Muscle of leg (tissue), 3 donors: ENCODE measurements at regions not wholly inside any gene's neighbourhood (a gene's known extent, or its start where the extent isn't known, plus 50 kb on each side); places are given as distances from the start of the nearest gene placed in this dataset.

Experiments
- DNase-seq: peaks from one replicate; pipeline ENCODE4 v3.0.0; 2013
- H3K27ac ChIP-seq: one replicate; pipeline ENCODE4 v1.5.1; 2013; ENCODE audit warnings: mild to moderate bottlenecking, low read length, control low read depth
- H3K27me3 ChIP-seq: one replicate; pipeline ENCODE4 v1.6.1; 2013; ENCODE audit warnings: low read length; ENCODE audit not compliant: control insufficient read depth, insufficient read depth
- H3K36me3 ChIP-seq: one replicate; pipeline ENCODE4 v1.6.1; 2013; ENCODE audit warnings: low read length; ENCODE audit not compliant: control insufficient read depth, insufficient read depth
- H3K4me1 ChIP-seq: one replicate; pipeline ENCODE4 v1.6.1; 2013; ENCODE audit warnings: low read length; ENCODE audit not compliant: control insufficient read depth, insufficient read depth
- H3K4me3 ChIP-seq: one replicate; pipeline ENCODE4 v1.5.1; 2013; ENCODE audit warnings: low read length, control low read depth
- H3K9me3 ChIP-seq: replicated peaks from 2 replicates; pipeline ENCODE4 v1.6.1; 2013; ENCODE audit warnings: low read depth, low read length; ENCODE audit not compliant: control insufficient read depth
- WGBS: methylation state at CpG from one replicate; pipeline ENCODE4 v1.1.5; 2013; ENCODE audit warnings: missing lambda C conversion rate; ENCODE audit not compliant: insufficient coverage; 5-methylcytosine and 5-hydroxymethylcytosine counted together

- no peaks in the 10 kb centered on the region for H3K9me3 ChIP-seq
These were observed 54.4 kb upstream of the CLNK start for GRCh38 chr4:10738826-10739489.

GRCh38 chr4:10737337-10737736 is 52.8 kb upstream of the CLNK start:
- Histone ChIP-seq H3K27me3 (no peaks in the 10 kb centered on the region), H3K4me3 (no peak overlapping the region), H3K9me3 (no peaks in the 10 kb centered on the region), H3K4me1 (no peaks in the 10 kb centered on the region), H3K27ac (no peak overlapping the region), H3K36me3 (no peaks in the 10 kb centered on the region)
- WGBS: 90% methylated on average over 2 of the region's 6 CpGs
- no peak for DNase-seq

More at GRCh38 chr4:10738826-10739489, 54.4 kb upstream of the CLNK start:
- Histone ChIP-seq H3K4me1 (no peaks in the 10 kb centered on the region), H3K4me3 (no peak overlapping the region), H3K27ac (no peak overlapping the region), H3K36me3 (no peaks in the 10 kb centered on the region), H3K27me3 (no peaks in the 10 kb centered on the region)
- no CpG with 5 or more reads among the region's 5 CpGs for WGBS
- no peak for DNase-seq

DNA sequence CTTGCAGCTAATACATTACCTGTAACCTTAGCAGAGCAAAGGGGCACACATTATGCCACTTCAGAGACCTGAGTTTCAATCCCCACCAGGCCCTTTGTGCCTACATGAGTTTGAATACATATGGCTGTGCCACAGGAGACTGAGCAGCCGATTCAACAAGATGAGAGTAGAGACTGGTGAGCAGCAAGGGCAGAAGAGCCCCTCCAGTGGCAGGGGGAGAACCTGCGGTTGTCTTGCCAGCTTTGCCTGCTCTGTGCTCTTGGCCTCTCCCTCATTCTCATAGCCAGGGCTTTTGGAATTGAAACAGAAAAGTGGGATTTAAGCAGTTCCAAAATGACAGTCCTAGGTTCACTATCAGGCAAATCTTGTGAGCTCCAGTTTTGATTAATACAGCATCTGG is 52.3 kb upstream of the CLNK start:
- WGBS: no CpG with 5 or more reads among the region's 2 CpGs
- no peaks in the 10 kb centered on the region for H3K4me1 ChIP-seq

GRCh38 chr4:10736266-10736665 is 51.7 kb upstream of the CLNK start:
- Histone ChIP-seq H3K4me1 (no peaks in the 10 kb centered on the region), H3K36me3 (no peaks in the 10 kb centered on the region), H3K9me3 (no peaks in the 10 kb centered on the region), H3K27ac (no peak overlapping the region), H3K4me3 (no peak overlapping the region), H3K27me3 (no peaks in the 10 kb centered on the region)
- WGBS: no CpG with 5 or more reads among the region's 3 CpGs
- DNase-seq: no peak

More for the DNA sequence above, 52.3 kb upstream of the CLNK start:
- no peaks in the 10 kb centered on the region for H3K36me3 ChIP-seq
- DNase-seq: no peak
- H3K4me3 ChIP-seq: no peak overlapping the region
- H3K9me3 ChIP-seq: no peaks in the 10 kb centered on the region
- no peaks in the 10 kb centered on the region for H3K27me3 ChIP-seq
- H3K27ac ChIP-seq: no peak overlapping the region

DNA sequence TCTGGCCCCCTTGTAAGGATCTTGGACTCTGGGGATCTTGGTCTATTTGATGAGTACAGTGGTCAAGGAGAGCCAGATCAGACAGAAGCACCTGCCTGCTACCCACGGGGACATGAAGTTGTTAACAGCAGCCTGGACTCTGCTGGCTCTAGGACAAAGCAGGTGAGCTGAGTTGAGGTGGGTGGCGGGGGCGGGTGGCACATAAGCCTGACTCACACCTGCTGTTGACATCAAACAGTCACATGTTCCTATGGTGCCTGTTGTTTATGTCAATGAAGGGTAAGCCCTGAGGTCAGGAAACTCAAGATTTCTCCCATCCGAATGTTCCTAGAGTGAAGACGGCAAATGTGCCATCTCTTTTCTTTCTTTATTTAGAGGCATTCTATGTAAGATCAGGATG is 50.1 kb upstream of the CLNK start:
- Histone ChIP-seq H3K4me1 (no peaks in the 10 kb centered on the region), H3K27me3 (no peaks in the 10 kb centered on the region), H3K27ac (no peak overlapping the region), H3K9me3 (no peaks in the 10 kb centered on the region), H3K4me3 (no peak overlapping the region), H3K36me3 (no peaks in the 10 kb centered on the region)
- 72% methylated on average over 2 of the region's 5 CpGs for WGBS
- no peak for DNase-seq
